Heart left ventricle (tissue), 16 donors: ENCODE measurements at regions not wholly inside any gene's neighbourhood (a gene's known extent, or its start where the extent isn't known, plus 50 kb on each side); places are given as distances from the start of the nearest gene placed in this dataset.

Experiments
- ATAC-seq, 4 donors: fragments of 200-7000 bp; cut with Tn5 transposase; one replicate each; pipeline ENCODE4 v1.9.1; 2020 to 2022; ENCODE audit warnings: moderate library complexity in 4 of 4, mild to moderate bottlenecking in 3 of 4, moderate number of reproducible peaks in 1 of 4
- DNase-seq, 5 donors: peaks; one replicate each; pipeline ENCODE4 v3.0.0-alpha.2; 2020
- H3K27ac ChIP-seq, 12 donors: fragments of 200-600 bp; sonication (generic) in 4 of 12; one replicate each; pipeline versions ENCODE4 v1.5.0 to v1.8.0; 2016 to 2022; ENCODE audit warnings: mild to moderate bottlenecking in 2 of 12
- H3K27me3 ChIP-seq, 9 donors: fragments of 200-600 bp; sonication (generic) in 2 of 9; one replicate each; pipeline versions ENCODE4 v1.5.1 to v1.8.0; 2016 to 2022; ENCODE audit warnings: mild to moderate bottlenecking in 3 of 9
- H3K36me3 ChIP-seq, 9 donors: fragments of 200-600 bp; sonication (generic) in 2 of 9; one replicate each; pipeline versions ENCODE4 v1.5.0 to v1.8.0; 2018 to 2022; ENCODE audit warnings: mild to moderate bottlenecking in 2 of 9
- H3K4me1 ChIP-seq, 12 donors: fragments of 200-600 bp; sonication (generic) in 4 of 12; one replicate each; pipeline versions ENCODE4 v1.5.0 to v1.8.0; 2016 to 2022; ENCODE audit warnings: mild to moderate bottlenecking in 3 of 12
- H3K4me3 ChIP-seq, 12 donors: fragments of 200-600 bp; sonication (generic) in 4 of 12; one replicate each; pipeline versions ENCODE4 v1.5.0 to v1.8.0; 2017 to 2022; ENCODE audit warnings: mild to moderate bottlenecking in 9 of 12, moderate library complexity in 4 of 12
- H3K9me3 ChIP-seq, 12 donors: fragments of 200-600 bp; sonication (generic) in 4 of 12; one replicate each; pipeline versions ENCODE4 v1.5.0 to v1.8.0; 2016 to 2022; ENCODE audit warnings: mild to moderate bottlenecking in 1 of 12
- CTCF ChIP-seq, 12 donors: fragments of 200-600 bp; sonication (generic) in 4 of 12; IDR thresholded peaks; one replicate each; pipeline versions ENCODE4 v1.5.0 to v1.8.0; 2018 to 2022; ENCODE audit warnings: antibody characterized with exemption in 12 of 12, mild to moderate bottlenecking in 5 of 12
- POLR2A ChIP-seq, 2 donors: fragments of 450-650 bp; IDR thresholded peaks; one replicate each; pipeline ENCODE4 v1.6.1; 2017; ENCODE audit warnings: antibody characterized with exemption in 2 of 2, mild to moderate bottlenecking in 2 of 2, moderate library complexity in 2 of 2
- WGBS, 4 donors: extraction: QIAGEN DNeasy Blood & Tissue Kit in 2 of 4; methylation state at CpG; one replicate each; pipeline versions ENCODE4 v1.1.5 to v1.1.7; 2013 to 2018; 5-methylcytosine and 5-hydroxymethylcytosine counted together
- intact Hi-C, 10 donors: fragments of 100-400 bp; cut with DNase I; formaldehyde crosslinking; loops; one replicate each; pipeline versions ENCODE4 v1.11.1 to v1.14.2; 2022
- donor health status: ischemic (EF 13 %, LVEDD 7.1; RV severe dilation, severe dysfunction).
- donor health status: healthy with polysubstance abuse.
- donor health status: DM: no; HTN: yes; CAD: no.
- donor health status: DM: no; HTN: no; CAD: no.
- donor health status: ischemic (EF 25% LVEDD 6.9; RV normal size, moderate dysfunction).
- donor health status: ischemic (EF 25% LVEDD 5.7; RV mildly dilated, moderate dysfunction).
- donor health status: healthy.
- donor health status: DM: yes; HTN: yes; CAD: no.
- donor health status: ischemic (EF 35%, LVEDD 5.7; RV mildly dilated, moderate dysfunction).
- donor health status: nonischemic (EF 11% LVEDD 7.7; RV severe dilation, severe dysfunction).
- donor health status: DM: yes; HTN: yes; CAD: no.
- donor health status: PGD.
- donor health status: ischemic (EF 29% LVEDD 5.4; RV normal size, mild dysfunction).
- donor health status: nonischemic (EF 23%, LVEDD 6.1; RV moderate dilation, normal function).

GRCh38 chr12:116636608-116637519 lies 77.7 kb downstream of the MAP1LC3B2 start:
- no peaks in the 10 kb centered on the region for H3K9me3 ChIP-seq
- H3K27me3 ChIP-seq: no peaks in the 10 kb centered on the region
- intact Hi-C loops: no loop called here
- DNase-seq (no peak), ATAC-seq (no peak)
- no peaks in the 10 kb centered on the region for H3K36me3 ChIP-seq
- no peak overlapping the region for H3K4me3 ChIP-seq
- peaks cover 0 to 29% (median 0%) of the 10 kb centered on the region in 12 donors for H3K4me1 ChIP-seq
- no peak overlapping the region for H3K27ac ChIP-seq
- TF ChIP-seq POLR2A (IDR thresholded peaks at IDR 0.05) (no peak), CTCF (IDR thresholded peaks at IDR 0.05) (no peak)
- WGBS, 4 donors: 87 to 91% (median 90%) methylated on average over 11 of the region's 11 CpGs

DNA sequence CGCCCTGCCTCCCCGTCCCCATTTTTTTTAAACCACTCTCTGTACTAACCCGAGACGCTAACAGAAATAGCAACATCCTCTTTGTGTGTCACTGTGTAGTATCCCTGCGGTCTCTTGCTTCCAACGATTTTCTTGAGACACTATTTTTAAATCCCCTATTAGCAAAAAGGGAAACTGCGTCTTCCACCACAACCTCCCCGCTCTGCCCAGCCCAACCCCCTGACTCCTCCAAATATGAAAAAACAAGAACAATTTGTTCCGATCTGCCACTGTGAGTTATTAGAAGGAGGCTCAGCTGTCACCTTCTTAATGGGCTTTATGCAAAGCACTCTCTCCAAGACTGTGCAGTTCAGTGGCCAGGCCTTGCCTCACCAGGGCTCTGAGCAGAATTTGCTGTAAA lies 76.3 kb downstream of the MAP1LC3B2 start:
- intact Hi-C loops: no loop called here
- no peaks in the 10 kb centered on the region for H3K27me3 ChIP-seq
- DNase-seq: no peak
- H3K4me3 ChIP-seq: no peak overlapping the region
- peaks cover 0 to 29% (median 0%) of the 10 kb centered on the region in 12 donors for H3K4me1 ChIP-seq
- H3K9me3 ChIP-seq: no peaks in the 10 kb centered on the region
- WGBS, 4 donors: 62 to 78% (median 75%) methylated on average over 9 of the region's 9 CpGs
- no peaks in the 10 kb centered on the region for H3K36me3 ChIP-seq
- TF ChIP-seq POLR2A (IDR thresholded peaks at IDR 0.05): no peak
- no peak for TF ChIP-seq CTCF (IDR thresholded peaks at IDR 0.05)
- peak in 3 of 4 donors; percentile 16 to 65 (median 42) for ATAC-seq
- no peak overlapping the region for H3K27ac ChIP-seq

- TF ChIP-seq POLR2A (IDR thresholded peaks at IDR 0.05): no peak
- no peak for TF ChIP-seq CTCF (IDR thresholded peaks at IDR 0.05)
- ATAC-seq: no peak
- 85 to 95% (median 89%) methylated on average over 4 to 5 of the region's 5 CpGs for WGBS, 4 donors
- Histone ChIP-seq H3K9me3 (no peaks in the 10 kb centered on the region), H3K27ac (no peak overlapping the region), H3K4me3 (no peak overlapping the region), H3K4me1 (peaks cover 0 to 29% (median 0%) of the 10 kb centered on the region in 12 donors), H3K36me3 (no peaks in the 10 kb centered on the region), H3K27me3 (no peaks in the 10 kb centered on the region)
- intact Hi-C loops: no loop called here
- DNase-seq: no peak
These were observed 74.3 kb downstream of the MAP1LC3B2 start for GRCh38 chr12:116633476-116633875.

- WGBS, 4 donors: 89 to 95% (median 90%) methylated on average over 4 of the region's 4 CpGs
- Histone ChIP-seq H3K9me3 (no peaks in the 10 kb centered on the region), H3K27ac (no peak overlapping the region), H3K4me3 (no peak overlapping the region), H3K36me3 (no peaks in the 10 kb centered on the region), H3K27me3 (no peaks in the 10 kb centered on the region), H3K4me1 (peaks cover 0 to 15% (median 0%) of the 10 kb centered on the region in 12 donors)
- intact Hi-C loops: no loop called here
- no peak for TF ChIP-seq POLR2A (IDR thresholded peaks at IDR 0.05)
- TF ChIP-seq CTCF (IDR thresholded peaks at IDR 0.05): no peak
- ATAC-seq (no peak), DNase-seq (no peak)
These were observed 72.4 kb downstream of the MAP1LC3B2 start for GRCh38 chr12:116631619-116632018.
